ENCODE measurements at regions not wholly inside any gene's neighbourhood (a gene's known extent, or its start where the extent isn't known, plus 50 kb on each side); places are given as distances from the start of the nearest gene placed in this dataset.

GRCh38 chr2:217327953-217328621 is 468.2 kb upstream of the TNP1 start:
- H3K9me3 ChIP-seq (ENCODE audit: low read length), result no peaks in the 10 kb centered on the region; the same call in 1 of the 2 replicates
- no peaks in the 10 kb centered on the region for H3K27me3 ChIP-seq (ENCODE audit: control insufficient read depth in 1 of 2, insufficient read depth in 2 of 2, low read length in 2 of 2)
- in situ Hi-C loops (cut with HindIII; ENCODE audit: extremely low pct_ligation_motif_present, low pct_unique_long_range_greater_than_20kb) (loop anchor here (25.0 kb wide), 1 partner anchor 816 kb away; no protein-coding TSS in a partner anchor), intact Hi-C loops (cut with micrococcal nuclease; ENCODE audit: unreplicated experiment) (no loop called here)
- no TSS peak for BruUV-seq (replicated peaks)
- 81% methylated on average over 3 of the region's 3 CpGs for WGBS (ENCODE audit: low lambda C conversion rate)
- H2AFZ ChIP-seq (ENCODE audit: low read length), result no peak overlapping the region
- H3K36me3 ChIP-seq (replicated peaks in 1 of 2; ENCODE audit: control insufficient read depth in 1 of 2, insufficient read depth in 2 of 2, low read length in 2 of 2), result no peaks in the 10 kb centered on the region
- H3K79me2 ChIP-seq (ENCODE audit: insufficient read depth, low read length), result no peaks in the 10 kb centered on the region
- no peak overlapping the region for H3K4me2 ChIP-seq (ENCODE audit: low read depth, low read length)
- no peak overlapping the region for H3K9ac ChIP-seq (ENCODE audit: insufficient read depth, low read depth, low read length)
- TF ChIP-seq XBP1 (CRISPR knock-in tag; IDR thresholded peaks at IDR 0.05) (no peak), FOSL1 (CRISPR knock-in tag; IDR thresholded peaks at IDR 0.05; ENCODE audit: borderline replicate concordance) (no peak), ZNF329 (CRISPR knock-in tag; IDR thresholded peaks at IDR 0.05; ENCODE audit: low read depth) (no peak), ZFP36L1 (CRISPR knock-in tag; IDR thresholded peaks at IDR 0.05) (no peak), PHB2 (IDR thresholded peaks at IDR 0.05; ENCODE audit: partially characterized antibody) (no peak), CBFB (CRISPR knock-in tag; IDR thresholded peaks at IDR 0.05) (no peak), JDP2 (CRISPR knock-in tag; IDR thresholded peaks at IDR 0.05; ENCODE audit: borderline replicate concordance) (no peak), REPIN1 (CRISPR knock-in tag; IDR thresholded peaks at IDR 0.05; ENCODE audit: borderline replicate concordance, low read depth) (no peak), SNAPC4 (CRISPR knock-in tag; IDR thresholded peaks at IDR 0.05) (no peak), HOMEZ (CRISPR knock-in tag; IDR thresholded peaks at IDR 0.05; ENCODE audit: low read depth) (no peak)
- ATAC-seq (no peak), FAIRE-seq (no peak), DNase-seq (ENCODE audit: low spot score) (no peak)
- ChIA-PET POLR2A (no interaction called here), CTCF (ENCODE audit: low intra/inter-chr PET ratio, low total read pairs) (no interaction called here)
- H4K20me1 ChIP-seq (ENCODE audit: insufficient read depth, low read length), result no peaks in the 10 kb centered on the region
- H3K4me3 ChIP-seq (replicated peaks in 1 of 3; ENCODE audit: insufficient read depth in 1 of 3, low read depth in 2 of 3, low read length in 3 of 3), result no peak overlapping the region
- peaks cover 51% of the 10 kb centered on the region for H3K4me1 ChIP-seq (ENCODE audit: insufficient read depth, low read length)
- no peak overlapping the region for H3K27ac ChIP-seq (ENCODE audit: extremely low read length, insufficient read depth, low read length)
